ENCODE measurements at regions not wholly inside any gene's neighbourhood (a gene's known extent, or its start where the extent isn't known, plus 50 kb on each side); places are given as distances from the start of the nearest gene placed in this dataset.

DNA sequence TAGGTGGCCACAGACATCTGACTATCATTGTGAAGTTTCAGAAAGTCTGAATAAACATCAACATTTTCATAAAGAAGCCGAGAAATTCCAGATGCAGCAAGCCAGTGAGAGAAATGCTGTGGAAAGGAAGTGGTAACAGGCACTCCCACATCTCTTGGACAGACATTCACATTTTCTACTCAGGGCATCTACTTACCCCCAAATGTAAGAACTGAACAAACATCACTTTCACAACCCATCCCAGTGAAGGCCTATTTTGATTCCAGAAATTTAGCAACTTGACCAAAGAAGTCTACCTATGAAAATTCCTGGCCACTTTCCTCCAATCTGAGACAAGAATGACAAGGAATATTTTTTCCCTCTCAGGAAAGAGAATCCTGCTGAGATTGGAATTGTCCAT, 224.8 kb upstream of the DCBLD2 start:
- DNase-seq (ENCODE audit: low spot score, unreplicated experiment) = no peak
- no peaks in the 10 kb centered on the region for H3K9me3 Mint-ChIP-seq (ENCODE audit: low read depth)
- no peak overlapping the region for H3K27ac Mint-ChIP-seq
- no peak for TF ChIP-seq CTCF (IDR thresholded peaks at IDR 0.05; ENCODE audit: unreplicated experiment)
- H3K4me1 Mint-ChIP-seq (ENCODE audit: low read depth) = peaks cover 3% of the 10 kb centered on the region
- H3K27me3 Mint-ChIP-seq = no peaks in the 10 kb centered on the region
- no peaks in the 10 kb centered on the region for H3K36me3 Mint-ChIP-seq (ENCODE audit: insufficient read depth)
- H3K4me3 Mint-ChIP-seq (ENCODE audit: low read depth) = no peak overlapping the region

GRCh38 chr3:99119385-99119784, 217.9 kb upstream of the DCBLD2 start:
- no peak overlapping the region for H3K4me3 Mint-ChIP-seq (ENCODE audit: low read depth)
- H3K36me3 Mint-ChIP-seq (ENCODE audit: insufficient read depth) = no peaks in the 10 kb centered on the region
- H3K9me3 Mint-ChIP-seq (ENCODE audit: low read depth) = no peaks in the 10 kb centered on the region
- peaks cover 4% of the 10 kb centered on the region for H3K27me3 Mint-ChIP-seq
- peaks cover under 1% of the 10 kb centered on the region for H3K4me1 Mint-ChIP-seq (ENCODE audit: low read depth)
- DNase-seq (ENCODE audit: low spot score, unreplicated experiment) = no peak
- H3K27ac Mint-ChIP-seq = no peak overlapping the region
- no peak for TF ChIP-seq CTCF (IDR thresholded peaks at IDR 0.05; ENCODE audit: unreplicated experiment)

- no peak for TF ChIP-seq CTCF (IDR thresholded peaks at IDR 0.05; ENCODE audit: unreplicated experiment)
- no peak overlapping the region for H3K27ac Mint-ChIP-seq
- H3K4me1 Mint-ChIP-seq (ENCODE audit: low read depth) = no peaks in the 10 kb centered on the region
Measured at GRCh38 chr3:99118381-99118780, 216.9 kb upstream of the DCBLD2 start.

GRCh38 chr3:99114565-99115291, 213.2 kb upstream of the DCBLD2 start:
- Mint-ChIP-seq H3K27me3 (peaks cover 5% of the 10 kb centered on the region), H3K4me3 (ENCODE audit: low read depth) (no peak overlapping the region), H3K27ac (no peak overlapping the region), H3K36me3 (ENCODE audit: insufficient read depth) (no peaks in the 10 kb centered on the region), H3K4me1 (ENCODE audit: low read depth) (no peaks in the 10 kb centered on the region), H3K9me3 (ENCODE audit: low read depth) (no peaks in the 10 kb centered on the region)
- TF ChIP-seq CTCF (IDR thresholded peaks at IDR 0.05; ENCODE audit: unreplicated experiment) = peak; percentile 63
- DNase-seq (ENCODE audit: low spot score, unreplicated experiment) = no peak

More at GRCh38 chr3:99118381-99118780, 216.9 kb upstream of the DCBLD2 start:
- H3K4me3 Mint-ChIP-seq (ENCODE audit: low read depth) = no peak overlapping the region
- H3K36me3 Mint-ChIP-seq (ENCODE audit: insufficient read depth) = no peaks in the 10 kb centered on the region
- no peaks in the 10 kb centered on the region for H3K9me3 Mint-ChIP-seq (ENCODE audit: low read depth)
- no peak for DNase-seq (ENCODE audit: low spot score, unreplicated experiment)
- peaks cover 4% of the 10 kb centered on the region for H3K27me3 Mint-ChIP-seq

DNA sequence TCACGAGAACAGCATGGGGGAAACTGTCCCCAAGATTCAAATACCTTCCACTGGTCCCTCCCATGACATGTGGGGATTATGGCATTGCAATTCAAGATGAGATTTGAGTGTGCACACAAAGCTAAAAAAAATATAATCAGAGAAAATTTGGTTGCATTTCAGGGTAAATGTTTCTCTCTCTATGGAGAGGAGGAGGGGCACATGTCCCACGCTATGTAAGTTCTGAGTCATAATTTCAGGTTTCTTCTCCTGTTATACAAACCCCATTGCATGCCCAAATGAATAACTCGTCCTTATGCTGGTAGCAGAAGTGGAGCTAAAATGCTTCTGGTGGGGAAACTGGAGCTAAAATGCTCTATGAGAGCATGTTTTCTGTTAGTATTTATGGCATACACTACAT, 209.7 kb upstream of the DCBLD2 start:
- Mint-ChIP-seq H3K9me3 (ENCODE audit: low read depth) (no peaks in the 10 kb centered on the region), H3K27ac (no peak overlapping the region), H3K36me3 (ENCODE audit: insufficient read depth) (no peaks in the 10 kb centered on the region), H3K4me3 (ENCODE audit: low read depth) (no peak overlapping the region), H3K27me3 (peaks cover 5% of the 10 kb centered on the region), H3K4me1 (ENCODE audit: low read depth) (no peaks in the 10 kb centered on the region)
- TF ChIP-seq CTCF (IDR thresholded peaks at IDR 0.05; ENCODE audit: unreplicated experiment) = no peak
- no peak for DNase-seq (ENCODE audit: low spot score, unreplicated experiment)

All from progenitor cell of endocrine pancreas (in vitro differentiated cells).